ENCODE measurements at regions not wholly inside any gene's neighbourhood (a gene's known extent, or its start where the extent isn't known, plus 50 kb on each side); places are given as distances from the start of the nearest gene placed in this dataset.

DNA sequence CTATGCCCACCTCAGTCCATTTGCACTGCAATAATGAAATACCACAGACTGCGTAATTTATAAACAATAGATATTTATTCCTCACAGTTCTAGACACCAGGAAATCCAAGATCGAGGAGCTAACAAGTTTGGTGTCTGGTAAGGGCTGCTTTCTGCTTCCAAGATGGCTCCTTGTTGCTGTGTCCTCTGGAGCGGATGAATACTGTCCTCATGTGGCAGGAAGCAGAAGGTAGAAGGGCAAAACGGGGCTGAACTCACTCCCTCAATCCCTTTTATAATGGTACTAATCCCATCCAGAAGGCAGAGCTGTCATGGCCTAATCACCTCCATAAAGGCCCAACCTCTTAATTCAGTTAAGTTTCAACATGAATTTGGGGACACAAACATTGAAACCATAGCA is 75.3 kb downstream of the P2RY1 start:
- TF ChIP-seq, protein P1, sequence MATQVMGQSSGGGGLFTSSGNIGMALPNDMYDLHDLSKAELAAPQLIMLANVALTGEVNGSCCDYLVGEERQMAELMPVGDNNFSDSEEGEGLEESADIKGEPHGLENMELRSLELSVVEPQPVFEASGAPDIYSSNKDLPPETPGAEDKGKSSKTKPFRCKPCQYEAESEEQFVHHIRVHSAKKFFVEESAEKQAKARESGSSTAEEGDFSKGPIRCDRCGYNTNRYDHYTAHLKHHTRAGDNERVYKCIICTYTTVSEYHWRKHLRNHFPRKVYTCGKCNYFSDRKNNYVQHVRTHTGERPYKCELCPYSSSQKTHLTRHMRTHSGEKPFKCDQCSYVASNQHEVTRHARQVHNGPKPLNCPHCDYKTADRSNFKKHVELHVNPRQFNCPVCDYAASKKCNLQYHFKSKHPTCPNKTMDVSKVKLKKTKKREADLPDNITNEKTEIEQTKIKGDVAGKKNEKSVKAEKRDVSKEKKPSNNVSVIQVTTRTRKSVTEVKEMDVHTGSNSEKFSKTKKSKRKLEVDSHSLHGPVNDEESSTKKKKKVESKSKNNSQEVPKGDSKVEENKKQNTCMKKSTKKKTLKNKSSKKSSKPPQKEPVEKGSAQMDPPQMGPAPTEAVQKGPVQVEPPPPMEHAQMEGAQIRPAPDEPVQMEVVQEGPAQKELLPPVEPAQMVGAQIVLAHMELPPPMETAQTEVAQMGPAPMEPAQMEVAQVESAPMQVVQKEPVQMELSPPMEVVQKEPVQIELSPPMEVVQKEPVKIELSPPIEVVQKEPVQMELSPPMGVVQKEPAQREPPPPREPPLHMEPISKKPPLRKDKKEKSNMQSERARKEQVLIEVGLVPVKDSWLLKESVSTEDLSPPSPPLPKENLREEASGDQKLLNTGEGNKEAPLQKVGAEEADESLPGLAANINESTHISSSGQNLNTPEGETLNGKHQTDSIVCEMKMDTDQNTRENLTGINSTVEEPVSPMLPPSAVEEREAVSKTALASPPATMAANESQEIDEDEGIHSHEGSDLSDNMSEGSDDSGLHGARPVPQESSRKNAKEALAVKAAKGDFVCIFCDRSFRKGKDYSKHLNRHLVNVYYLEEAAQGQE (IDR thresholded peaks at IDR 0.05; ENCODE audit: low read depth, low read length), result no peak
- no peak for TF ChIP-seq EP300 (IDR thresholded peaks at IDR 0.05; ENCODE audit: borderline replicate concordance in 1 of 2, control insufficient read depth in 1 of 2, low read depth in 2 of 2, low read length in 2 of 2)

Measured in GM12878 (cell line).